Panc1 (cell line): ENCODE measurements at regions not wholly inside any gene's neighbourhood (a gene's known extent, or its start where the extent isn't known, plus 50 kb on each side); places are given as distances from the start of the nearest gene placed in this dataset.

Source experiments
- ATAC-seq: fragments of 200-7000 bp; cut with Tn5 transposase; 2 replicates; pipeline ENCODE4 v1.9.1; 2020; ENCODE audit warnings: mild to moderate bottlenecking, moderate library complexity
- BruUV-seq: library from RNA; stranded (reverse); fragments of 400-500 nt; replicated peaks from 2 replicates; lab custom pipeline; 2021; lab: Mats Ljungman, UMichigan
- CTCF ChIA-PET: fragments of 300-600 bp; sonication (Branson Sonifier 250); formaldehyde crosslinking; loops from one replicate; lab custom pipeline; 2022; ENCODE audit warnings: antibody characterized with exemption; lab: Charles Lee
- POLR2A ChIA-PET: fragments of 300-600 bp; sonication (Branson Sonifier 250); formaldehyde crosslinking; loops from one replicate; lab custom pipeline; 2022; ENCODE audit warnings: antibody characterized with exemption; lab: Charles Lee
- DNase-seq: peaks from one replicate; pipeline ENCODE4 v3.0.0-alpha.2; 2010; ENCODE audit warnings: low read depth, low spot score
- H3K27ac ChIP-seq: 2 replicates; pipeline ENCODE4 v1.5.1; 2011; ENCODE audit warnings: mild to moderate bottlenecking, low read length, inconsistent platforms
- H3K27me3 ChIP-seq: fragments of 200-500 bp; sonication (Bioruptor generic); 2 replicates; pipeline ENCODE4 v1.6.0; 2014; ENCODE audit warnings: low read length, inconsistent platforms; ENCODE audit not compliant: control insufficient read depth, insufficient read depth
- H3K36me3 ChIP-seq: fragments of 200-500 bp; sonication (Bioruptor generic); 2 replicates; pipeline ENCODE4 v1.5.1; 2014; ENCODE audit warnings: inconsistent platforms, mild to moderate bottlenecking, low read length, moderate library complexity; ENCODE audit not compliant: control insufficient read depth, insufficient read depth
- H3K4me1 ChIP-seq: 2 replicates; pipeline ENCODE4 v1.5.1; 2011; ENCODE audit warnings: inconsistent platforms, mild to moderate bottlenecking, low read length, moderate library complexity; ENCODE audit not compliant: control insufficient read depth, insufficient read depth
- H3K4me3 ChIP-seq, 2 experiments: 2 replicates each; pipeline ENCODE4 v1.5.1; 2011 to 2012; ENCODE audit warnings: low read depth in 2 of 2, low read length in 2 of 2, mild to moderate bottlenecking in 2 of 2, inconsistent platforms in 1 of 2, moderate library complexity in 1 of 2
- H3K9me3 ChIP-seq: fragments of 200-500 bp; sonication (Bioruptor generic); 2 replicates; pipeline ENCODE4 v1.5.1; 2014; ENCODE audit warnings: low read depth, mild to moderate bottlenecking, inconsistent platforms, low read length, moderate library complexity; ENCODE audit not compliant: control insufficient read depth, insufficient read depth
- CTCF ChIP-seq: fragments of 450-650 bp; IDR thresholded peaks from 2 replicates; pipeline ENCODE4 v1.5.1; 2017; ENCODE audit warnings: mild to moderate bottlenecking
- POLR2AphosphoS5 ChIP-seq: IDR thresholded peaks from 2 replicates; pipeline ENCODE4 v1.6.1; 2012; ENCODE audit warnings: mild to moderate bottlenecking, low read depth, low read length, moderate library complexity
- REST ChIP-seq, 2 experiments: IDR thresholded peaks; 2 replicates each; pipeline ENCODE4 v1.6.1; 2011 to 2012; ENCODE audit warnings: low read depth in 2 of 2, control low read depth in 1 of 2, low read length in 1 of 2, mild to moderate bottlenecking in 1 of 2, moderate library complexity in 1 of 2; ENCODE audit not compliant: insufficient read depth in 1 of 2
- SIN3A ChIP-seq: IDR thresholded peaks from 2 replicates; pipeline ENCODE4 v1.6.1; 2012; ENCODE audit warnings: low read depth, mild to moderate bottlenecking, low read length, moderate library complexity, borderline replicate concordance; ENCODE audit not compliant: insufficient read depth
- TCF7L2 ChIP-seq: IDR thresholded peaks from 2 replicates; pipeline ENCODE4 v1.6.1; 2011; ENCODE audit warnings: mild to moderate bottlenecking, low read depth, low read length, inconsistent platforms
- in situ Hi-C: cut with HindIII; loops from 2 replicates; pipeline ENCODE4 v1.10.0; 2016; ENCODE audit warnings: low sequenced_read_pairs, low pct_unique_long_range_greater_than_20kb
- intact Hi-C: fragments of 100-400 bp; cut with micrococcal nuclease; formaldehyde crosslinking; loops from one replicate; pipeline ENCODE4 v1.10.0; 2022; ENCODE audit not compliant: unreplicated experiment

- BruUV-seq = no TSS peak
- no peaks in the 10 kb centered on the region for H3K36me3 ChIP-seq
- DNase-seq (no peak), ATAC-seq (no peak)
- H3K4me3 ChIP-seq = no peak overlapping the region
- H3K27ac ChIP-seq = no peak overlapping the region
- ChIA-PET POLR2A (no interaction called here), CTCF (no interaction called here)
- no peaks in the 10 kb centered on the region for H3K4me1 ChIP-seq
- no peaks in the 10 kb centered on the region for H3K9me3 ChIP-seq
- no peak for TF ChIP-seq TCF7L2
- no peak for TF ChIP-seq SIN3A
- no peak for TF ChIP-seq REST (IDR thresholded peaks at IDR 0.05; ENCODE audit: insufficient read depth in 1 of 2, low read depth in 2 of 2, low read length in 1 of 2)
- no peak for TF ChIP-seq POLR2AphosphoS5
- TF ChIP-seq CTCF = no peak
- peaks cover 9% of the 10 kb centered on the region; the same call in 1 of the 2 replicates for H3K27me3 ChIP-seq
- in situ Hi-C loops = no loop called here
- intact Hi-C loops = no loop called here
These were observed 66.5 kb upstream of the IGSF21 start for GRCh38 chr1:18041102-18041501.

- Histone ChIP-seq H3K9me3 (no peaks in the 10 kb centered on the region), H3K4me1 (no peaks in the 10 kb centered on the region), H3K4me3 (no peak overlapping the region), H3K27me3 (peaks cover 9% of the 10 kb centered on the region; the same call in 1 of the 2 replicates), H3K27ac (no peak overlapping the region), H3K36me3 (no peaks in the 10 kb centered on the region)
- DNase-seq (no peak), ATAC-seq (no peak)
- no TSS peak for BruUV-seq
- ChIA-PET CTCF (no interaction called here), POLR2A (no interaction called here)
- in situ Hi-C loops (no loop called here), intact Hi-C loops (no loop called here)
- TF ChIP-seq POLR2AphosphoS5 (no peak), TCF7L2 (no peak), CTCF (no peak; the same call in 1 of the 2 replicates), REST (IDR thresholded peaks at IDR 0.05; ENCODE audit: insufficient read depth in 1 of 2, low read depth in 2 of 2, low read length in 1 of 2) (no peak), SIN3A (no peak)
These were observed 65.8 kb upstream of the IGSF21 start for GRCh38 chr1:18041685-18042355.
